K562 (cell line): ENCODE measurements at regions not wholly inside any gene's neighbourhood (a gene's known extent, or its start where the extent isn't known, plus 50 kb on each side); places are given as distances from the start of the nearest gene placed in this dataset.

Experiments
- ATAC-seq: fragments of 200-7000 bp; cut with Tn5 transposase; 3 replicates; pipeline ENCODE4 v1.9.1; 2020; ENCODE audit warnings: moderate library complexity
- BruUV-seq: library from RNA; stranded (reverse); fragments of 400-500 nt; replicated peaks from 2 replicates; lab custom pipeline; 2021; lab: Mats Ljungman, UMichigan
- CTCF ChIA-PET: fragments of 300-600 bp; formaldehyde crosslinking; extraction: SDS; loops from one replicate; lab custom pipeline; 2021; ENCODE audit warnings: low intra/inter-chr PET ratio; lab: Yijun Ruan, JAX
- POLR2A ChIA-PET: fragments of 300-600, 350-650 bp; sonication (Branson Sonifier 250); formaldehyde crosslinking; extraction: SDS; loops from one replicate; lab custom pipeline; 2021; ENCODE audit warnings: antibody characterized with exemption, inconsistent platforms; lab: Yijun Ruan, JAX
- DNase-seq, 4 experiments: peaks; one replicate each; pipeline versions ENCODE4 v3.0.0 to v3.0.0-alpha.2; 2011 to 2018; ENCODE audit warnings: low spot score in 3 of 4, mixed read lengths in 3 of 4; ENCODE audit errors: extremely low read depth in 1 of 4
- FAIRE-seq: peaks from 2 replicates; lab custom pipeline; 2011; peaks lifted over from hg19 to GRCh38; lab: Jason Lieb, UNC
- H2AFZ ChIP-seq: 2 replicates; pipeline ENCODE4 v1.6.0; 2011; ENCODE audit warnings: low read depth, low read length, control low read depth, inconsistent platforms
- H3K27ac ChIP-seq: fragments of 200-600 bp; 3 replicates; pipeline ENCODE4 v1.8.0; 2011; ENCODE audit warnings: low read depth, mild to moderate bottlenecking, control low read depth, inconsistent platforms, low read length, moderate library complexity, mixed read lengths; ENCODE audit errors: extremely low read depth
- H3K27me3 ChIP-seq, 2 experiments: fragments of 300-600 bp in 1 of 2; 2 replicates in 1 of 2; 3 replicates in 1 of 2; pipeline versions ENCODE4 v1.6.0 to v1.8.0; 2011; ENCODE audit warnings: inconsistent platforms in 2 of 2, low read length in 2 of 2, mild to moderate bottlenecking in 1 of 2, mixed read lengths in 1 of 2, moderate library complexity in 1 of 2; ENCODE audit not compliant: control insufficient read depth in 2 of 2, insufficient read depth in 2 of 2
- H3K36me3 ChIP-seq: fragments of 300-600 bp; 3 replicates; pipeline ENCODE4 v1.8.0; 2011; ENCODE audit warnings: mild to moderate bottlenecking, low read length, inconsistent platforms; ENCODE audit not compliant: control insufficient read depth, insufficient read depth
- H3K4me1 ChIP-seq, 2 experiments: fragments of 200-600 bp in 1 of 2; replicated peaks in 1 of 2; 2 replicates in 1 of 2; 3 replicates in 1 of 2; pipeline versions ENCODE4 v1.5.1 to v1.8.0; 2011; ENCODE audit warnings: inconsistent platforms in 2 of 2, low read length in 2 of 2, mild to moderate bottlenecking in 1 of 2, mixed read lengths in 1 of 2, moderate library complexity in 1 of 2; ENCODE audit not compliant: control insufficient read depth in 2 of 2, insufficient read depth in 2 of 2
- H3K4me2 ChIP-seq: 2 replicates; pipeline ENCODE4 v1.6.1; 2011; ENCODE audit warnings: low read length, control low read depth, inconsistent platforms, mixed read lengths; ENCODE audit not compliant: insufficient read depth
- H3K4me3 ChIP-seq: fragments of 200-600 bp; sonication (generic), shearing (Covaris generic); 2 replicates; pipeline ENCODE4 v1.5.1; 2016; ENCODE audit warnings: control low read depth, inconsistent platforms
- H3K79me2 ChIP-seq: fragments of 200-600 bp; 3 replicates; pipeline ENCODE4 v1.8.0; 2011; ENCODE audit warnings: low read length, inconsistent platforms; ENCODE audit not compliant: control insufficient read depth, insufficient read depth
- H3K9ac ChIP-seq, 2 experiments: 2 replicates each; pipeline versions ENCODE4 v1.6.0 to v1.6.1; 2011; ENCODE audit warnings: low read depth in 2 of 2, low read length in 2 of 2, control low read depth in 1 of 2, inconsistent platforms in 1 of 2, mild to moderate bottlenecking in 1 of 2, mixed read lengths in 1 of 2; ENCODE audit not compliant: insufficient read depth in 1 of 2
- H3K9me1 ChIP-seq: one replicate; pipeline ENCODE4 v1.6.0; 2011; ENCODE audit warnings: inconsistent platforms, mild to moderate bottlenecking, low read length, moderate library complexity; ENCODE audit not compliant: control insufficient read depth, insufficient read depth
- H3K9me3 ChIP-seq: replicated peaks from 2 replicates; pipeline ENCODE4 v1.5.1; 2011; ENCODE audit warnings: low read depth, low read length, inconsistent platforms; ENCODE audit not compliant: control insufficient read depth, insufficient read depth
- H4K20me1 ChIP-seq: replicated peaks from 2 replicates; pipeline ENCODE4 v1.6.1; 2011; ENCODE audit warnings: low read length, inconsistent platforms, mixed read lengths; ENCODE audit not compliant: control insufficient read depth, insufficient read depth
- SAFB ChIP-seq: fragments of 200-400 bp; formaldehyde crosslinking; IDR thresholded peaks from 2 replicates; pipeline ENCODE4 v1.6.1; 2017; ENCODE audit warnings: low read depth, low read length, borderline replicate concordance
- SRSF1 ChIP-seq: fragments of 200-400 bp; formaldehyde crosslinking; IDR thresholded peaks from 2 replicates; pipeline ENCODE4 v1.6.1; 2017; ENCODE audit warnings: mild to moderate bottlenecking, low read depth, low read length, moderate library complexity
- ZNF12 ChIP-seq: sonication (generic); formaldehyde crosslinking; IDR thresholded peaks from 2 replicates; pipeline ENCODE4 v1.4.0; 2020; ENCODE audit warnings: mild to moderate bottlenecking, missing genetic modification reagents
- ZNF174 ChIP-seq: fragments of 250-450 bp; sonication (Bioruptor Pico); IDR thresholded peaks from 2 replicates; pipeline ENCODE4 v1.4.0; 2020; ENCODE audit warnings: mild to moderate bottlenecking
- ZNF592 ChIP-seq: fragments of 450-650 bp; IDR thresholded peaks from 2 replicates; pipeline ENCODE4 v1.6.1; 2017; ENCODE audit warnings: antibody characterized with exemption, mild to moderate bottlenecking
- WGBS: fragments of 100-300 bp; shearing (Covaris generic); methylation state at CpG from one replicate; pipeline ENCODE4 v1.1.6; 2016; ENCODE audit warnings: low coverage, mixed read lengths; ENCODE audit not compliant: insufficient coverage; ENCODE audit errors: missing lambda C conversion rate; 5-methylcytosine and 5-hydroxymethylcytosine counted together
- in situ Hi-C: fragments of 300-500 bp; cut with MboI; formaldehyde crosslinking; loops from 4 replicates; pipeline ENCODE4 v1.15.0; 2018; ENCODE audit warnings: inconsistent platforms, mixed read lengths
- intact Hi-C: fragments of 100-400 bp; cut with micrococcal nuclease; formaldehyde crosslinking; loops from 2 replicates; pipeline ENCODE4 v1.14.2; 2022

DNA sequence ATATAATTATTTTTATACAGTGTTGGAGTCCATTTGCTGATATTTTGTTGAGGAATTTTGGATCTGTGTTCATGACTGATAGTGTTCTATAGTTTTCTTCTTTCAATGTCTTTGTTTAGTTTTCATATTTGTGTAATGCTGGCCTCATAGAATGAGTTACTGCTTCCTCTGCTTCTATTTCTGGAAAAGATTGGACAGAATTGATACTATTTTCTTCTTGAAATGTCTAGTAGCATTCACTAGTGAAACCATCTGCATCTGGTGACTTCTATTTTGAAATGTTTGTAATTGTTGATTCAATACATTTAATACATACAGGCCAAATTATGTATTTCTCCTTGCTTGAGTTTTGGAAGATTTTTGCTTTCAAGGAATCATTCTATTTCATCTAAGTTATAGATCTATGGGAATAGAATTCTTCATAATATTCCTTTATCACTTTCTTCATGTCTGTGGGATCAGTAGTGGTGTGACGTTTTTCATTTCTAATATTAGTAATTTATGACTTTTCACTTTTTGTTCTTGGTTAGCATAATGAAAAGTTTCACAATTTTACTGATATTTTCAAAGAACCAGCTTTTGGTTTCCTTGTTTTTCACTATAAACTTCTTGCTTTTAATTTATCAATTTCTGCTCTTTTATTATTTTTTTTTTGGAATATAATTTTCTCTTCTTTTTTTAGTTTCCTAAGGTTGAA lies 509.9 kb upstream of the VRK2 start:
- ChIA-PET CTCF (no interaction called here), POLR2A (no interaction called here)
- Histone ChIP-seq H3K9ac (no peak overlapping the region), H3K4me1 (no peaks in the 10 kb centered on the region), H3K27ac (no peak overlapping the region), H3K9me1 (no peaks in the 10 kb centered on the region), H3K4me3 (no peak overlapping the region), H3K79me2 (no peaks in the 10 kb centered on the region), H4K20me1 (no peaks in the 10 kb centered on the region), H2AFZ (no peak overlapping the region), H3K36me3 (no peaks in the 10 kb centered on the region), H3K4me2 (no peak overlapping the region), H3K9me3 (no peaks in the 10 kb centered on the region), H3K27me3 (no peaks in the 10 kb centered on the region)
- intact Hi-C loops = no loop called here
- no peak for ATAC-seq
- 0% methylated on average over 1 of the region's 1 CpG for WGBS
- FAIRE-seq = no peak
- no TSS peak for BruUV-seq
- no peak for TF ChIP-seq SAFB
- no peak for TF ChIP-seq SRSF1
- no peak for TF ChIP-seq ZNF592
- no peak for TF ChIP-seq ZNF174 (CRISPR knock-in tag)
- no peak for TF ChIP-seq ZNF12 (CRISPR knock-in tag)
- in situ Hi-C loops = no loop called here
- DNase-seq = no peak
